Suprapubic skin (tissue), 4 donors: ENCODE measurements at regions not wholly inside any gene's neighbourhood (a gene's known extent, or its start where the extent isn't known, plus 50 kb on each side); places are given as distances from the start of the nearest gene placed in this dataset.

Experiments
- DNase-seq, 2 donors: peaks; one replicate each; pipeline ENCODE4 v3.0.0-alpha.2; 2019; ENCODE audit warnings: low spot score in 2 of 2
- H3K27ac ChIP-seq: fragments of 200-600 bp; sonication (generic); one replicate; pipeline ENCODE4 v1.5.1; 2019
- H3K27me3 ChIP-seq: fragments of 200-600 bp; sonication (generic); one replicate; pipeline ENCODE4 v1.5.1; 2019
- H3K36me3 ChIP-seq: fragments of 200-600 bp; sonication (generic); one replicate; pipeline ENCODE4 v1.5.1; 2019
- H3K4me1 ChIP-seq: fragments of 200-600 bp; sonication (generic); one replicate; pipeline ENCODE4 v1.5.1; 2019
- H3K4me3 ChIP-seq: fragments of 200-600 bp; sonication (generic); one replicate; pipeline ENCODE4 v1.5.1; 2019; ENCODE audit warnings: mild to moderate bottlenecking
- H3K9me3 ChIP-seq: fragments of 200-600 bp; sonication (generic); one replicate; pipeline ENCODE4 v1.5.1; 2019
- CTCF ChIP-seq, 2 donors: fragments of 200-600 bp in 1 of 2; fragments of 450-650 bp in 1 of 2; sonication (generic) in 1 of 2; IDR thresholded peaks; one replicate each; pipeline ENCODE4 v1.5.1; 2016 to 2019; ENCODE audit warnings: antibody characterized with exemption in 2 of 2, mild to moderate bottlenecking in 1 of 2, moderate library complexity in 1 of 2
- EP300 ChIP-seq: sonication (generic); formaldehyde crosslinking; IDR thresholded peaks from one replicate; pipeline ENCODE4 v1.6.1; 2017; ENCODE audit warnings: antibody characterized with exemption
- POLR2A ChIP-seq, 2 donors: fragments of 450-650 bp; IDR thresholded peaks; one replicate each; pipeline ENCODE4 v1.6.1; 2017; ENCODE audit warnings: antibody characterized with exemption in 2 of 2, mild to moderate bottlenecking in 2 of 2, moderate library complexity in 2 of 2
- POLR2AphosphoS5 ChIP-seq, 3 donors: sonication (generic); formaldehyde crosslinking; IDR thresholded peaks; one replicate each; pipeline ENCODE4 v1.6.1; 2017; ENCODE audit warnings: antibody characterized with exemption in 3 of 3
- WGBS: methylation state at CpG from one replicate; pipeline ENCODE4 v1.1.5; 2018; 5-methylcytosine and 5-hydroxymethylcytosine counted together

GRCh38 chr10:118209215-118209614 is 132.9 kb downstream of the FAM204A start:
- no peaks in the 10 kb centered on the region for H3K4me1 ChIP-seq
- no peak overlapping the region for H3K4me3 ChIP-seq
- H3K27ac ChIP-seq, result no peak overlapping the region
- H3K27me3 ChIP-seq, result peaks cover 3% of the 10 kb centered on the region
- no peaks in the 10 kb centered on the region for H3K36me3 ChIP-seq
- no peak for TF ChIP-seq POLR2A (IDR thresholded peaks at IDR 0.05)
- TF ChIP-seq POLR2AphosphoS5 (IDR thresholded peaks at IDR 0.05), result no peak
- 82% methylated on average over 4 of the region's 4 CpGs for WGBS
- no peak for DNase-seq
- H3K9me3 ChIP-seq, result no peaks in the 10 kb centered on the region

GRCh38 chr10:118207470-118208007 is 134.6 kb downstream of the FAM204A start:
- Histone ChIP-seq H3K9me3 (no peaks in the 10 kb centered on the region), H3K4me3 (no peak overlapping the region), H3K27me3 (peaks cover 3% of the 10 kb centered on the region), H3K36me3 (no peaks in the 10 kb centered on the region), H3K27ac (no peak overlapping the region), H3K4me1 (no peaks in the 10 kb centered on the region)
- DNase-seq, result no peak
- no peak for TF ChIP-seq CTCF (IDR thresholded peaks at IDR 0.05)
- TF ChIP-seq EP300, result no peak
- no peak for TF ChIP-seq POLR2AphosphoS5 (IDR thresholded peaks at IDR 0.05)
- TF ChIP-seq POLR2A (IDR thresholded peaks at IDR 0.05), result no peak
- WGBS, result 87% methylated on average over 7 of the region's 7 CpGs

- WGBS, result 74% methylated on average over 3 of the region's 3 CpGs
- H3K27me3 ChIP-seq, result peaks cover 3% of the 10 kb centered on the region
- TF ChIP-seq POLR2A (IDR thresholded peaks at IDR 0.05) (no peak), CTCF (IDR thresholded peaks at IDR 0.05) (no peak), POLR2AphosphoS5 (IDR thresholded peaks at IDR 0.05) (no peak)
- DNase-seq, result no peak
- no peaks in the 10 kb centered on the region for H3K9me3 ChIP-seq
- no peaks in the 10 kb centered on the region for H3K36me3 ChIP-seq
- H3K27ac ChIP-seq, result no peak overlapping the region
- no peaks in the 10 kb centered on the region for H3K4me1 ChIP-seq
- no peak overlapping the region for H3K4me3 ChIP-seq
Observed at GRCh38 chr10:118204292-118204943, 137.7 kb downstream of the FAM204A start.

- 71% methylated on average over 2 of the region's 2 CpGs for WGBS
- Histone ChIP-seq H3K4me1 (no peaks in the 10 kb centered on the region), H3K4me3 (no peak overlapping the region)
Observed at GRCh38 chr10:118203461-118203860, 138.7 kb downstream of the FAM204A start.

GRCh38 chr10:118195729-118196128 is 146.4 kb downstream of the FAM204A start:
- Histone ChIP-seq H3K36me3 (no peaks in the 10 kb centered on the region), H3K4me3 (no peak overlapping the region), H3K27me3 (no peaks in the 10 kb centered on the region), H3K27ac (no peak overlapping the region), H3K4me1 (no peaks in the 10 kb centered on the region), H3K9me3 (no peaks in the 10 kb centered on the region)
- DNase-seq, result no peak
- no peak for TF ChIP-seq CTCF (IDR thresholded peaks at IDR 0.05)
- no peak for TF ChIP-seq EP300
- TF ChIP-seq POLR2A (IDR thresholded peaks at IDR 0.05), result no peak
- no peak for TF ChIP-seq POLR2AphosphoS5 (IDR thresholded peaks at IDR 0.05)
- WGBS, result 85% methylated on average over 2 of the region's 2 CpGs

More at GRCh38 chr10:118203461-118203860, 138.7 kb downstream of the FAM204A start:
- no peaks in the 10 kb centered on the region for H3K9me3 ChIP-seq
- H3K27me3 ChIP-seq, result peaks cover 3% of the 10 kb centered on the region
- DNase-seq, result no peak
- no peak overlapping the region for H3K27ac ChIP-seq
- no peak for TF ChIP-seq CTCF (IDR thresholded peaks at IDR 0.05)
- TF ChIP-seq POLR2A (IDR thresholded peaks at IDR 0.05), result no peak
- TF ChIP-seq POLR2AphosphoS5 (IDR thresholded peaks at IDR 0.05), result no peak
- no peak for TF ChIP-seq EP300
- H3K36me3 ChIP-seq, result no peaks in the 10 kb centered on the region
